OCI-LY3 (cell line): ENCODE measurements at regions not wholly inside any gene's neighbourhood (a gene's known extent, or its start where the extent isn't known, plus 50 kb on each side); places are given as distances from the start of the nearest gene placed in this dataset.
"Not testable (repeated sequence)": the region's sequence is repeated elsewhere in the genome, so short reads cannot be mapped to it uniquely, and the experiment has no call there.

Experiments used
- CTCF ChIP-seq: fragments of 200-600, 300-600 bp; sonication (generic); IDR thresholded peaks from 2 replicates; pipeline ENCODE4 v1.5.1; 2014; ENCODE audit warnings: antibody characterized with exemption, low read length, low read depth
- EZH2phosphoT487 ChIP-seq: fragments of 200-600 bp; shearing (Covaris generic); IDR thresholded peaks from 2 replicates; pipeline ENCODE4 v1.6.1; 2018; ENCODE audit warnings: antibody characterized with exemption, mixed run types, low read depth

GRCh38 chrX:92780075-92780474, 893.3 kb downstream of the NAP1L3 start:
- TF ChIP-seq CTCF, EZH2phosphoT487: not testable (repeated sequence)
